ENCODE measurements at regions not wholly inside any gene's neighbourhood (a gene's known extent, or its start where the extent isn't known, plus 50 kb on each side); places are given as distances from the start of the nearest gene placed in this dataset.
A peak's percentile ranks its signal among the peaks of the same experiment; 100 is the strongest.
"Not testable (repeated sequence)": the region's sequence is repeated elsewhere in the genome, so short reads cannot be mapped to it uniquely, and the experiment has no call there.

DNA sequence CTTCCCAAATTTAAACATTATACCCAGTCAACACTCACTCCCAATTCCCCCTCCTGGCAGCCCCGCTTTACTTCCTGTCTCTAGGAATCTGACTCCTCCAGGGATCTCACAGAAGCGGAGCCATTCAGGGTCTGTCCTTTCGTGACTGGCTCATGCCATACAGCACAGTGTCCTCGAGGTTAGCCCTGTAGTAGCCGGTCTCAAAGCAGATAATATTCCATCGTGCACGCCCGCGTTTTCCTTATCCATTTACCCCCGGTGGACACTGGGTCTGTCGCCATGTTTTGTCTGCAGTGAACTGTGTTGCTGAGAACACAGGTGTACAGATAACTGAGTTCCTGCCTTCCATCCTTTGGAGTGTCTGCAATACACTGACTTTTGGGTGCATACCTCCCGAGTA lies 95.3 kb downstream of the TTLL2 start:
- no peak overlapping the region for H3K27ac ChIP-seq
- TF ChIP-seq, protein P1, sequence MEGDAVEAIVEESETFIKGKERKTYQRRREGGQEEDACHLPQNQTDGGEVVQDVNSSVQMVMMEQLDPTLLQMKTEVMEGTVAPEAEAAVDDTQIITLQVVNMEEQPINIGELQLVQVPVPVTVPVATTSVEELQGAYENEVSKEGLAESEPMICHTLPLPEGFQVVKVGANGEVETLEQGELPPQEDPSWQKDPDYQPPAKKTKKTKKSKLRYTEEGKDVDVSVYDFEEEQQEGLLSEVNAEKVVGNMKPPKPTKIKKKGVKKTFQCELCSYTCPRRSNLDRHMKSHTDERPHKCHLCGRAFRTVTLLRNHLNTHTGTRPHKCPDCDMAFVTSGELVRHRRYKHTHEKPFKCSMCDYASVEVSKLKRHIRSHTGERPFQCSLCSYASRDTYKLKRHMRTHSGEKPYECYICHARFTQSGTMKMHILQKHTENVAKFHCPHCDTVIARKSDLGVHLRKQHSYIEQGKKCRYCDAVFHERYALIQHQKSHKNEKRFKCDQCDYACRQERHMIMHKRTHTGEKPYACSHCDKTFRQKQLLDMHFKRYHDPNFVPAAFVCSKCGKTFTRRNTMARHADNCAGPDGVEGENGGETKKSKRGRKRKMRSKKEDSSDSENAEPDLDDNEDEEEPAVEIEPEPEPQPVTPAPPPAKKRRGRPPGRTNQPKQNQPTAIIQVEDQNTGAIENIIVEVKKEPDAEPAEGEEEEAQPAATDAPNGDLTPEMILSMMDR (IDR thresholded peaks at IDR 0.05): no peak
- DNase-seq (peak; percentile 27), ATAC-seq (no peak)
- H3K4me1 ChIP-seq: no peaks in the 10 kb centered on the region
- intact Hi-C loops (cut with DNase I): no loop called here
- no peaks in the 10 kb centered on the region for H3K9me3 ChIP-seq
- H3K27me3 ChIP-seq: peaks cover 5% of the 10 kb centered on the region
- no peaks in the 10 kb centered on the region for H3K36me3 ChIP-seq
- no peak overlapping the region for H3K4me3 ChIP-seq

DNA sequence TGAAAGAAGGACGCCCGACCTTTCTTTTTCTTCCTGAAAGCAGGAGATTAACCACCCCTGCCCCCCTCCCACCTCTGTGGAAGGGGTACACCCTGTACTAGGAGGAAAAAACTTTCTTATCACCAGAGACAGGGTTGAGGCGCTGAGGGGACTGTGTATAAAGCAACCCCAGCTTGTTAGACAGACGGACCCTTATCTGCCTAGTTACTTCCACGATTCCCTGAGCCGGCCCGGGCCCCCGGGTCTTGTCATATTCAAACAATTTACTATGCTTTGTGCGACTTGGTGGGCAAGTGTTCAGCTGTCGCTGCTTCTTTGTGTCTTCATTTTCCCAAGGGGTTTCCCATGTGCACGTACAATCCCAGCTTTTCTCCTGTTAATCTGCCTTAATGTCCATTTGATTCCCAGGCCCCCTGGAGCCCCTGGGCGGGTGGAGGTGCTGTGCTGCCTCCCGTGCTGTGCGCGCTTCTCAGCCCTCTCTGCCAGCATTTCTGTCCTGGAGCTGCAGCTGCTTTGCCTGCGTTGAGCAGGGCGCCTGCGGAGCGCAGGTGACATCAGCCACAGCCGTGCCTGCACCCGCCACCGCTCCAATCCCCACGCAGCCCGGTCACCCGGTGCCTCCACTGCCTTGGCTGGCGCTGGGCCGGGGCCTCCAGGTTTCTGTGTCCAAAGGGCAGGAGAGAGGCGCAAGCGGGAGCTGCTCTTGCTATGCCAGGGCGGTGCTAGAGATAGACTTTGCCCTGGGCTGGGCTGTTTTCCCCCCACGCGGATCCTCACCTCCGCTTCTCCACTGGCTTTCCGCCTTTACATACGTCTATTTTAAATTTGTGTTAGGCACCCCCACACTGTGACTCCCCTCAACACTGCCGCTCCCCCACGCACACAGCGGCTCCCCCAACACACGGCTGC lies 96.2 kb downstream of the TTLL2 start:
- Histone ChIP-seq H3K27me3 (peaks cover 5% of the 10 kb centered on the region), H3K9me3 (no peaks in the 10 kb centered on the region), H3K27ac (no peak overlapping the region), H3K36me3 (no peaks in the 10 kb centered on the region), H3K4me3 (no peak overlapping the region), H3K4me1 (no peaks in the 10 kb centered on the region)
- TF ChIP-seq, protein P1 (IDR thresholded peaks at IDR 0.05): no peak
- DNase-seq: peak; percentile 48
- peak; percentile 23 for ATAC-seq
- intact Hi-C loops (cut with DNase I): no loop called here

DNA sequence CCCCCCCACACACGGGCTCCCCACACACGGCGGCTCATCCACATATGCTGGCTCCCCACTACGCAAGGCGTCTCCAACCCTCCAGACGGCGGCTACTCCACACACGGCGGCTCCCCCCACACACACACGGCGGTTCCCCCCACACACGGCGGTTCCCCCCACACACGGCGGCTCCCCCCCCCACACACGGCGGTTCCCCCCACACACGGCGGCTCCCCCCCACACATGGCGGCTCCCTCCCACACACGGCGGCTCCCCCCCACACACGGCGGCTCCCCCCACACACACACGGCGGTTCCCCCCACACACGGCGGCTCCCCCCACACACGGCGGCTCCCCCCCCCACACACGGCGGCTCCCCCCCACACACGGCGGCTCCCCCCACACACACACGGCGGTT lies 97.1 kb downstream of the TTLL2 start:
- intact Hi-C loops (cut with DNase I); H3K4me1 ChIP-seq: not testable (repeated sequence)

DNA sequence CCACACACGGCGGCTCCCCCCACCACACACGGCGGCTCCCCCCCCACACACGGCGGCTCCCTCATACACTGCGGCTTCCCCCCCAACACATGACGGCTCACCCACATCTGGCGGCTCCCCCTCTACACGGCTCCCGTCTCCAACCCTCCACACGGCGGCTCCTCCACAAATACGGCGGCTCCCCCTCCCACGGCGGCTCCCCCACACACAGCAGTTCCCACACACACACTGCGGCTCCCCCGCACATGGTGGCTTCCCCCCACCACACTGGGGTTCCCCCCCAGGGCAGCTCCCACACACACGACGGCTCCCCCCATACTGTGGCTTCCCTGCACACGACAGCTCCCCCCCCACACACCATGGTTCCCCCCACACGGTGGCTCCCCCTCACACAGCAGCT lies 98.0 kb downstream of the TTLL2 start:
- no peaks in the 10 kb centered on the region for H3K27me3 ChIP-seq
- no peak overlapping the region for H3K4me3 ChIP-seq
- H3K9me3 ChIP-seq: no peaks in the 10 kb centered on the region
- ATAC-seq (no peak), DNase-seq (peak; percentile 40)
- no peaks in the 10 kb centered on the region for H3K4me1 ChIP-seq
- no peaks in the 10 kb centered on the region for H3K36me3 ChIP-seq
- TF ChIP-seq, protein P1 (IDR thresholded peaks at IDR 0.05): no peak
- H3K27ac ChIP-seq: no peak overlapping the region
- intact Hi-C loops (cut with DNase I): no loop called here

More for the DNA sequence above, 97.1 kb downstream of the TTLL2 start:
- not testable (repeated sequence) for H3K9me3 ChIP-seq, H3K4me3 ChIP-seq, H3K27me3 ChIP-seq, H3K36me3 ChIP-seq, H3K27ac ChIP-seq, DNase-seq, ATAC-seq

DNA sequence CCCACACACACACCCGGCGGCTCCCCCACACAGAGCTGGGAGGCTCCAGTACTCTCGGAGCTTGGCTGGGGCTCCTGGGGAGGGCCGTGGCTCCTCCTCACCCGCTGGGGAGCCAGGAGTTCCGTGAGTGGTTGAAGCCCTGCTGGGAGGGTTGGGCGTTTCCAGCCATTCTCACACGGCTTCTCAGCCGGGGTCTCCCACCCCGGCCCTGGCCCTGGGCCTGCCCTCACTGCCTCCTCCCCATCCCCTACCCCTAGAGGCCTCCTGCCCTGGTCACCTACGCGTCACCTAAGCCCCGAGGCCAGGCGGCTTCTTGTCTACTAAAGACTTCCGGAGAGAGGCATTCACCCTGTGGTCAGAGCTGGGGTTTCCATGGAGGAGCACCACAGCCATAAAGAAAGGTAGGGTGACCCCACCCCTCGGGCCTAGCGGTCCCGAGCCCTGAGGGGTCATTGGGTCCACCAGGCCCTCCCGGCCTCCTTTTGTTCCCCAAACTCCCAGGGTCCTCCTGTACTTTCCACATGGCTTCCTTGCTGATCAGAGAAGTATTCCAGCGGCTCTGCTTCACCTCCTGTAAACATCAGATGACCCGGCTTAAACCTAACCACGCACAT lies 99.3 kb downstream of the TTLL2 start:
- no peak overlapping the region for H3K27ac ChIP-seq
- H3K4me3 ChIP-seq: no peak overlapping the region
- TF ChIP-seq, protein P1 (IDR thresholded peaks at IDR 0.05): no peak
- H3K4me1 ChIP-seq: no peaks in the 10 kb centered on the region
- DNase-seq (peak; percentile 54), ATAC-seq (no peak)
- intact Hi-C loops (cut with DNase I): no loop called here
- no peaks in the 10 kb centered on the region for H3K36me3 ChIP-seq
- H3K27me3 ChIP-seq: no peaks in the 10 kb centered on the region
- no peaks in the 10 kb centered on the region for H3K9me3 ChIP-seq

DNA sequence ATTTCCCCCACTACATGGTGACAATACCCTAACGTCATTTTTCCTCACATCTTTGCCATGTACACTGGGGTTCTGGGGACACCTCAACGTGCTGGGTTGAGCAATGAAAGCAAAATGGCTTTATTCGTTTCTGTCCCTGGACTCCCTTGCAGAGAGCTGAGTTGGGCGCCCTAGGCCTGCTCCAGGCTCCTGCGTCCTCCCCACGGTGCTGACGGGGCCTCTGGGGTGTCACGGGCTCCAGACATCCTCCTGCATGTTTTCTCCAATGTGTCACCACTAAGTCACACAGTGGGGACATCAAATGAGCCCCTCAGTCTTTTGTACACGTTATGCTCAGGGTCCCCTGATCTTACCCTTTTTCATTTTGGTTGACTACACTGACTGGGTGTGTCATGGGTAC lies 99.8 kb downstream of the TTLL2 start:
- H3K27ac ChIP-seq: no peak overlapping the region
- no peaks in the 10 kb centered on the region for H3K27me3 ChIP-seq
- no peaks in the 10 kb centered on the region for H3K4me1 ChIP-seq
- intact Hi-C loops (cut with DNase I): no loop called here
- no peaks in the 10 kb centered on the region for H3K9me3 ChIP-seq
- ATAC-seq (no peak), DNase-seq (no peak)
- H3K36me3 ChIP-seq: no peaks in the 10 kb centered on the region
- TF ChIP-seq, protein P1 (IDR thresholded peaks at IDR 0.05): no peak
- H3K4me3 ChIP-seq: no peak overlapping the region

Measured in upper lobe of right lung (tissue), 1 donor.